ENCODE measurements at regions not wholly inside any gene's neighbourhood (a gene's known extent, or its start where the extent isn't known, plus 50 kb on each side); places are given as distances from the start of the nearest gene placed in this dataset.

GRCh38 chr1:208935517-208936187 is 647.9 kb upstream of the CAMK1G start:
- H3K4me3 ChIP-seq = no peak overlapping the region
- H3K4me1 ChIP-seq = no peaks in the 10 kb centered on the region
- no peak for ATAC-seq
- H3K27ac ChIP-seq = no peak overlapping the region
- WGBS, 2 donors (ENCODE audit: low coverage in 1 of 2) = 56 to 58% methylated on average over 3 of the region's 3 CpGs
- H3K36me3 ChIP-seq = no peaks in the 10 kb centered on the region
- H3K9me3 ChIP-seq = no peaks in the 10 kb centered on the region
- TF ChIP-seq POLR2A (IDR thresholded peaks at IDR 0.05) = no peak
- no peaks in the 10 kb centered on the region for H3K27me3 ChIP-seq

GRCh38 chr1:208939537-208940085 is 643.9 kb upstream of the CAMK1G start:
- WGBS, 2 donors (ENCODE audit: low coverage in 1 of 2) = 11% methylated on average over 1 of the region's 1 CpG; no CpG with 5 or more reads in 1 of the 2 donors
- TF ChIP-seq POLR2AphosphoS5 (IDR thresholded peaks at IDR 0.05) (no peak), EP300 (IDR thresholded peaks at IDR 0.05) (no peak), POLR2A (IDR thresholded peaks at IDR 0.05) (no peak)
- TF ChIP-seq, protein P1, sequence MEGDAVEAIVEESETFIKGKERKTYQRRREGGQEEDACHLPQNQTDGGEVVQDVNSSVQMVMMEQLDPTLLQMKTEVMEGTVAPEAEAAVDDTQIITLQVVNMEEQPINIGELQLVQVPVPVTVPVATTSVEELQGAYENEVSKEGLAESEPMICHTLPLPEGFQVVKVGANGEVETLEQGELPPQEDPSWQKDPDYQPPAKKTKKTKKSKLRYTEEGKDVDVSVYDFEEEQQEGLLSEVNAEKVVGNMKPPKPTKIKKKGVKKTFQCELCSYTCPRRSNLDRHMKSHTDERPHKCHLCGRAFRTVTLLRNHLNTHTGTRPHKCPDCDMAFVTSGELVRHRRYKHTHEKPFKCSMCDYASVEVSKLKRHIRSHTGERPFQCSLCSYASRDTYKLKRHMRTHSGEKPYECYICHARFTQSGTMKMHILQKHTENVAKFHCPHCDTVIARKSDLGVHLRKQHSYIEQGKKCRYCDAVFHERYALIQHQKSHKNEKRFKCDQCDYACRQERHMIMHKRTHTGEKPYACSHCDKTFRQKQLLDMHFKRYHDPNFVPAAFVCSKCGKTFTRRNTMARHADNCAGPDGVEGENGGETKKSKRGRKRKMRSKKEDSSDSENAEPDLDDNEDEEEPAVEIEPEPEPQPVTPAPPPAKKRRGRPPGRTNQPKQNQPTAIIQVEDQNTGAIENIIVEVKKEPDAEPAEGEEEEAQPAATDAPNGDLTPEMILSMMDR (IDR thresholded peaks at IDR 0.05) = no peak
- Histone ChIP-seq H3K4me1 (no peaks in the 10 kb centered on the region), H3K9me3 (no peaks in the 10 kb centered on the region), H3K36me3 (no peaks in the 10 kb centered on the region), H3K27me3 (no peaks in the 10 kb centered on the region), H3K4me3 (no peak overlapping the region), H3K27ac (no peak overlapping the region)
- no peak for ATAC-seq

DNA sequence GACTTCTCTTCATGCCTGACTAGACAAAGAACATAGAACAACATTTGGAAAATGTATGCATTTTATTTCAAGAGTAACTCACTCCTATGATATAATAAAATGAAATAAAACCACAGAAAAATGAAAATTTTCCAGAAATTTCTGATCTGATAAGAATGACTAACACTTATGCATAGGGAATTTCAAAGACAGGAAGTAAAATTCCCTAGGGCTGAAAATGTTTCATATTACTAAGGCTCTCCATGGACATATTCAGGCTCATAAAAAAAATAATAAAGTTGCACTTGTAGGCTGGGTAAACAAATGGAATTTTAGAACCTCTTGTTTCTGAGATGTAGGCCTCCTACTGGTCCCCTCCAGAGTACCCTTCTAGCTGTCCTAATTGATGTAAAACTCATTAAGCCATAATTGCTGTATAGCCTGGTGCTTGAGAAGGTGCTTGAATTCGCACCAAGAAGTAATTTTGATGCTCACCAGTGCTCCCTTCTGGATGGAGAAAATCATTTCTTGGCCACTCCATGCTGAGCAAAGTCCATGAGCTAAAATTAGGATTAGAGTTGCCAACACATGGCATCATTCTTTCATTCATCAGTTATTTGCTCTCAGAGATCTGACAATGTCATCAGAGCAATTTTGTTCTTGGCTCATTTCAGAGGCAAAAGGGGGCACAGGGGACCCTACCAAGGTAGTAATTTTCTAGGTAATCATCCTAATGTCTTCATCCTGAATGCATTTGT is 641.0 kb upstream of the CAMK1G start:
- Histone ChIP-seq H3K4me1 (no peaks in the 10 kb centered on the region), H3K36me3 (no peaks in the 10 kb centered on the region), H3K9me3 (no peaks in the 10 kb centered on the region), H3K27me3 (no peaks in the 10 kb centered on the region), H3K27ac (no peak overlapping the region), H3K4me3 (no peak overlapping the region)
- no peak for ATAC-seq
- 100% methylated on average over 1 of the region's 1 CpG for WGBS, 2 donors (ENCODE audit: low coverage in 1 of 2)
- TF ChIP-seq POLR2AphosphoS5 (IDR thresholded peaks at IDR 0.05) (no peak), EP300 (IDR thresholded peaks at IDR 0.05) (no peak), POLR2A (IDR thresholded peaks at IDR 0.05) (no peak)
- TF ChIP-seq, protein P1 (IDR thresholded peaks at IDR 0.05) = no peak

- Histone ChIP-seq H3K27me3 (no peaks in the 10 kb centered on the region), H3K36me3 (no peaks in the 10 kb centered on the region), H3K9me3 (no peaks in the 10 kb centered on the region), H3K4me3 (no peak overlapping the region), H3K27ac (no peak overlapping the region), H3K4me1 (no peaks in the 10 kb centered on the region)
- no peak for ATAC-seq
- no peak for TF ChIP-seq EP300 (IDR thresholded peaks at IDR 0.05)
- TF ChIP-seq, protein P1 (IDR thresholded peaks at IDR 0.05) = no peak
- TF ChIP-seq POLR2A (IDR thresholded peaks at IDR 0.05) = no peak
- no peak for TF ChIP-seq POLR2AphosphoS5 (IDR thresholded peaks at IDR 0.05)
- 80 to 100% methylated on average over 1 of the region's 5 CpGs for WGBS, 2 donors (ENCODE audit: low coverage in 1 of 2)
Measured at GRCh38 chr1:208943291-208943690, 640.2 kb upstream of the CAMK1G start.

DNA sequence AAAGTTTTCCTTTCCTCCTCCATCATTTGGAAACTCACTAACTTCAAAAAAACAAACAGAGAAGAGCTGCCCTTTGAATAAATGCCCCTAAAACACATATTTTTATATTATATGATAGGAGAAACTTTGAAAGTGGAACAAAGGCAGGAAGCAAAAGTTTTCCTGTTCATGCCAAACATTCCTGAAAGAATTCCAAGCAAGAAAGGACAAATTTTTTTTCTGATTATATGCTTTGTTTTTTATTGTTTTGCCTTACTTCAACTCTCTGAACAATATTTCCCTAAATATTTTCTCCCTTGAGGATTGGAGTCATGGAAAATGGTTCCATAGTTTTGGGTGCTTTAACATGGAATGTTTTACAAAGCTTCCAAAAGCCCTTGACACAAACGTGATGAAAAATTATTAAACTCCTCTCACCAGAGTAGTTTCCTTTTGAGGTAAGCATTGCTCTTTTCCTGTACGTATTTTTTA is 638.5 kb upstream of the CAMK1G start:
- H3K36me3 ChIP-seq = no peaks in the 10 kb centered on the region
- no peak for TF ChIP-seq EP300 (IDR thresholded peaks at IDR 0.05)
- no peak for TF ChIP-seq POLR2A (IDR thresholded peaks at IDR 0.05)
- TF ChIP-seq, protein P1 (IDR thresholded peaks at IDR 0.05) = no peak
- TF ChIP-seq POLR2AphosphoS5 (IDR thresholded peaks at IDR 0.05) = no peak
- no peaks in the 10 kb centered on the region for H3K27me3 ChIP-seq
- no peaks in the 10 kb centered on the region for H3K9me3 ChIP-seq
- no peak for ATAC-seq
- no peak overlapping the region for H3K4me3 ChIP-seq
- no peaks in the 10 kb centered on the region for H3K4me1 ChIP-seq
- no peak overlapping the region for H3K27ac ChIP-seq
- 9% methylated on average over 2 of the region's 2 CpGs; no CpG with 5 or more reads in 1 of the 2 donors for WGBS, 2 donors (ENCODE audit: low coverage in 1 of 2)
